Testis (tissue), 2 donors: ENCODE measurements at regions not wholly inside any gene's neighbourhood (a gene's known extent, or its start where the extent isn't known, plus 50 kb on each side); places are given as distances from the start of the nearest gene placed in this dataset.

ENCODE experiments used
- CTCF ChIP-seq, 3 experiments: fragments of 450-650 bp in 2 of 3; fragments of 200-600 bp in 1 of 3; sonication (generic) in 1 of 3; IDR thresholded peaks; one replicate each; pipeline ENCODE4 v1.5.1; 2016 to 2019; ENCODE audit warnings: antibody characterized with exemption in 3 of 3, mild to moderate bottlenecking in 2 of 3, moderate library complexity in 1 of 3
- POLR2A ChIP-seq: fragments of 450-650 bp; IDR thresholded peaks from one replicate; pipeline ENCODE4 v1.6.1; 2017; ENCODE audit warnings: antibody characterized with exemption, mild to moderate bottlenecking, moderate library complexity

DNA sequence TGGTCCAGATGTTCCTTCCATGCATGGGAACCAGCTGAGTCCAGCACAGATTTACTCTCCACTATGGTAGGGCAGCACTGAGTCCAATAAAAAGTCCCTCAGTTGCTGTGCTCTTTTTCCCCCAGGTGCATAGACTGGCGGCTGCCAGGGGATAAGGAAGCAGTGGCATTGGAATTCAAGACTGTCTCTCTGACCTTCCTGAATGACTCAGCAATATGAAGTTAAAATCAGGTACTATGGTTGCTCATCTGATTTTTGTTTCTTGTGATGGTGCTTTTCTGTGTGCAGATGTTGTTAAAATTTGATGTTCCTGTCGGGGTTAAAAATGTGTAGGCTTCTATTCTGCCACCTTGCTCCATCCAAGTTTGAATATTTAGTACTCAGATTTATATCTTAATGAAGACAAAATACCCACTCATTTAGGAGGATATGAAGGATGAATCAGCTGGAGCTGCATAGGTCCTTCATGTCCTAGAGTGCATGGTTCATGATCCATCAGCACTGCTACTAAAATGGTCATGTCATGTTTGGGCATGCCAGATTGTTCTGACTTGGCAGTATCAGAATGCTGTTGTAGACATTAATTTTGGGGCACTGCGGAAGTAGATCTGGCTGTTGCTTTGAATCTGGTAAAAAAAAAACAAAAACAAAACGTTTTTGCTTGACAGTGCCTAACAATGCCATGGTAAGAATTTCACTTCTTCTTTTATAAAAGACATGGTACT is 321.2 kb upstream of the MAP3K7 start:
- no peak for TF ChIP-seq CTCF (IDR thresholded peaks at IDR 0.05)
- no peak for TF ChIP-seq POLR2A
